ENCODE measurements at regions not wholly inside any gene's neighbourhood (a gene's known extent, or its start where the extent isn't known, plus 50 kb on each side); places are given as distances from the start of the nearest gene placed in this dataset.

DNA sequence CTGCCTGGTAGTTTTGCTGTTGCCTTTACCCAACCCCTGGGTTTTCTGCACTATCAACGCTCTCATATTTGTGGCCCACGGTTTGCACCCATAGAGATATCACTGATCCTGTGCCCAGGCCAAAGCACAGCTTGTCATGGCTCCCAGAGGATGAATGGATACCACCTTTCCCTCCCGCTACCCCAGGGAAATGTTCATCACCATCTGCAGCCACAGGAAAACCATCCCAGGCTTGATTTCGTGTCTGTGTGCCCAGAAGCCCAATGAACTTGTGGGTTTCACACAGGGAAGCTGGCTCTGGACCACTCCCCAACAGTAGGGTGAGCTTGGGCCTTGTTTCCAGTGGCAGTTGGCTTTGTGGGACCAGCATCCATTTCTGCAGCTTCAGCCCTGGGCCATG lies 143.1 kb upstream of the GDF10 start:
- TF ChIP-seq, protein P1, sequence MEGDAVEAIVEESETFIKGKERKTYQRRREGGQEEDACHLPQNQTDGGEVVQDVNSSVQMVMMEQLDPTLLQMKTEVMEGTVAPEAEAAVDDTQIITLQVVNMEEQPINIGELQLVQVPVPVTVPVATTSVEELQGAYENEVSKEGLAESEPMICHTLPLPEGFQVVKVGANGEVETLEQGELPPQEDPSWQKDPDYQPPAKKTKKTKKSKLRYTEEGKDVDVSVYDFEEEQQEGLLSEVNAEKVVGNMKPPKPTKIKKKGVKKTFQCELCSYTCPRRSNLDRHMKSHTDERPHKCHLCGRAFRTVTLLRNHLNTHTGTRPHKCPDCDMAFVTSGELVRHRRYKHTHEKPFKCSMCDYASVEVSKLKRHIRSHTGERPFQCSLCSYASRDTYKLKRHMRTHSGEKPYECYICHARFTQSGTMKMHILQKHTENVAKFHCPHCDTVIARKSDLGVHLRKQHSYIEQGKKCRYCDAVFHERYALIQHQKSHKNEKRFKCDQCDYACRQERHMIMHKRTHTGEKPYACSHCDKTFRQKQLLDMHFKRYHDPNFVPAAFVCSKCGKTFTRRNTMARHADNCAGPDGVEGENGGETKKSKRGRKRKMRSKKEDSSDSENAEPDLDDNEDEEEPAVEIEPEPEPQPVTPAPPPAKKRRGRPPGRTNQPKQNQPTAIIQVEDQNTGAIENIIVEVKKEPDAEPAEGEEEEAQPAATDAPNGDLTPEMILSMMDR (IDR thresholded peaks at IDR 0.05): no peak
- no peak for TF ChIP-seq POLR2A (IDR thresholded peaks at IDR 0.05)

All from thyroid gland (tissue), 4 donors.